Renal cortical epithelial cell (primary cell): ENCODE measurements at regions not wholly inside any gene's neighbourhood (a gene's known extent, or its start where the extent isn't known, plus 50 kb on each side); places are given as distances from the start of the nearest gene placed in this dataset.

Experiments
- DNase-seq: peaks from one replicate; pipeline ENCODE4 v3.0.0-alpha.2; 2011; ENCODE audit warnings: low read depth

DNA sequence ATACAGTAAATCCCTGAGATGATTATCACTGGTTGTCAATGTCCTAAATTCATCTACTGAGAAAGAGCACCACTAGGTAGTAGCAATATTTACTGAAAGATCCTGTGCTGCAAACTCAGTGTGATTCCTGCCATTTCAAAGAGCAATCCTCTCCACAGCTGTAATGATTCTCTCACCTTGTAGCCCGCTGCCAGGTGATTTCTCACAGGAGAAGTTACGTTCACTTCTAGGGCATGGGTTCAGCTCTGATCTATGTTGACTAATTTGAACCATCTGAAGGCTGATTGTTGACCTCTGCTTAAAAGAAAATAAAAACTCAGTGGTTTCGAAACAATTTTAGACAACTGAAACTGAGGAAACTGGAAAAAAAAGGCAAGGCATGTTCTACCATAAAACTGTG is 197.0 kb downstream of the FAT4 start:
- no peak for DNase-seq

DNA sequence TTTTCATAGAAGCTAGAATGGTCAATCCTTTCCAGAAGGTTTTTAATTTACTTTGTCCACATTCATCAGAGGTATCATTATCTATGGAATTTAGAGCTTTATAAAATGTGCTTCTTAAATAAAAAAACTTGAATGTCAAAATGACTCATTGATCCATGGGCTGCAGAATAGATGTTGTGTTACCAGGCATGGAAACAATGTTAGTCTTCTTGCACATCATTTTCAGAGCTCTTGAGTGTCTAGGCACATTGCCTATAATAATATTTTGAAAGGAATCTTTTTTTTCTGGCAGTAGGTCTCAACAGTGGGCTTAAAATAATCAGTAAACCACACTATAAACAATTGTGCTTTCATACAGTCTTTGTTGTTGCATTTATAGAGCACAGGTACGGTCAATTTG is 200.3 kb downstream of the FAT4 start:
- DNase-seq, result no peak

- no peak for DNase-seq
Measured at GRCh38 chr4:125517831-125518230, 203.1 kb downstream of the FAT4 start.

DNA sequence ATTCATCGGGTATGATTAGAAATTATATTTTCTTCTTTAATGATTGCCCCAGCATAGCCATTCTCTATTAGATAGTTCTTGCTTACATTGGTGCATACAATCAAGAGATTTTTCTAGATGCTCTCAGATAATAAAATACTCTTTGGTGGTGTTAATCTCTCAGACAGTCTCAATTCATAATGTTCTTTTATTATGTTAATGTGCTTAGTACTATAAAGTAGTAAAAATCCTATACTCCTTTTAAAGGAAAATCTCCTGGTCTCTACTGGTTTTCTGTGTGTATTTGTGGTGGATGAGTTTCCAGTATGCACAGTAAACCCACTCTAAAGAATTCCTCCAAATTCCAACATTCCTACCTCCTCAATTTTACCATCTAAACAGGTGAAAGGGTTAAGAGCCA is 203.5 kb downstream of the FAT4 start:
- no peak for DNase-seq

- DNase-seq, result peak; percentile 63
Measured at GRCh38 chr4:125519371-125520146, 204.8 kb downstream of the FAT4 start.

DNA sequence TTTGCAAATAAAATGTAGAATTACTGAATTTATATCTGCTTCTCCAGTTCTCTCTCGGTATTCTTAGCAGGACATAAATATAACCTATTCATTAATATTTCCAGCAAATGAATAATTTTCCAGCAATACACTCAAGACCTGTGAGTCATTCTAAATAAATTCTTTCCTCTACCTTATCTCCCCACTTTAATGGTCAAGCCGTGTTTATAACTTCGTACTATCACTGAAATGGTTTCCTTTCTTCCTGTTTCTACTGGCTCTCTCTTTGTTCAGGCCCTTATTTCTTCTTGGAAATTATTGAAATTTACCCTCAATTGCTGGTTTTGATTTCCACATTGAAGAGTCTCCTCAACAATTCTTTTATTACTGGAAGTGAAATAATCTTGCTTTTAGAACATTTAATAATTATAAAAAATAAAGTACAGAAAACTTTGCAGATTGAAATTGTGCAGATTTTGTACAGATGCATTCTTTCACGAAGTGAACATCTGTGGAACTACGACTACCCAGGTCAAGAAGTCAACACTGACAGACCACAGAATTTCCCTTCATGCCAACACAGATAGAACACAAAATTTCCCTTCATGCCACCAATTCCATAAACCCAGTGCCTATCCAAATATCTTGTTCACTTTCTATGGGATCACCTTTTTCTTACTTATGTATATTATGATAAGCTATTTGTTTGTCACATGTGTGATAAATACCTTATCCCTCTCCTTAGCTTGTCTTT is 205.7 kb downstream of the FAT4 start:
- peak; percentile 22 for DNase-seq

- DNase-seq, result no peak
Measured at GRCh38 chr4:125522588-125522987, 207.8 kb downstream of the FAT4 start.

DNA sequence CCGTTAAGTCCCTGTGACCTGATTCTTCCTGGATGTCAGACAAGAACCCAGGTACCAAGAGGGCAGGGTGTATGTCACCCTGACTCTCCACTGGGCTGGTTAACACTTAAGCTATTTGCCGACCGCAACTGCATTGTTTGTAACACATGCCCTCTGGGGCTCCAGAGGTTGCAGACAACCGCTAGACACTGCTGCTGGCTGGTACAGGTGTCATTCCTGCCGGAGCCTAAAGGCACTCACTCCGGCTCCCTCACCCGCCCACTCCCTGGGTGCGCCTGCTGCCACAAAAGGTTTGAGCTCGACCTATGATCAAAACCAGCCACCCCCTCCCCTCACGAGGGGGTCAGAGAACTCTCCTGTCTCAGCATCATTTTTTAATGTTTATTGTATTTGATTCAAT is 208.2 kb downstream of the FAT4 start:
- DNase-seq, result peak; percentile 17

- DNase-seq, result no peak
Measured at GRCh38 chr4:125526420-125526819, 211.7 kb downstream of the FAT4 start.

DNA sequence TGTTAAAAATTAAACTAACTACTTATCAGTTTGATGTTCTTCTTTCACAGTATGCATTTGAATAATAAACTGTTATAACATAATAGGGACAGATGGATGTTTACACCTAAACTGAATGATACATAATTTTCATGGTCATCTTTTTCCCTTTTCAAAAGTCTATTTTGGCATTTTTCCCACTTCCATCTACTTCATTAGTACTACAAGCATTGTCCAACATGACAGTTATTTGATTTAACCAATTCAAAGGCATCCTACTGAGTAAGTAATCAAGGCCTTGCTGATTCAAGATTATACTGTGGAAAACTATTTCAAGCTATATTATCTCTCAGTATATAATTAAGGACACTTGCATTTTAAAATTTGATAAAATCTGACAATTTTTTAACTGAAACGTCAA is 212.9 kb downstream of the FAT4 start:
- DNase-seq, result no peak

DNA sequence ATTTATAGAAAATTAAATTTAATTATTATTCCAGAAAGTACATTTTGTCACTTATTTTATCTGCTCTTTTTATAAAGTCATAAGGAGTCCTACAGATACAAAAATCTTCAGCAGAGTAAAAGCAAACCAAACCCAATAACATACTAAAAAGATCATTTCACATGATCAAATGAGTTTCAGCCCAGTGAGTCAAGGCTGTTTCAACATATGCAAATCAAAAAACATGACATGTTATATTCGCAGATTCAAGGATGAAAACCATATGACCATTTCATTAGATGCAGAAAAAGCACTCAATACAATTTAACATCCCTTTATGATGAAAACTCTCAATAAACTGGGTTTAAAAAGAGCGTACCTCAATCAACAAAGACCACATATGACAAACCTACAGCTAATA is 214.3 kb downstream of the FAT4 start:
- no peak for DNase-seq

- DNase-seq, result no peak
Measured at GRCh38 chr4:125538670-125539069, 223.9 kb downstream of the FAT4 start.

DNA sequence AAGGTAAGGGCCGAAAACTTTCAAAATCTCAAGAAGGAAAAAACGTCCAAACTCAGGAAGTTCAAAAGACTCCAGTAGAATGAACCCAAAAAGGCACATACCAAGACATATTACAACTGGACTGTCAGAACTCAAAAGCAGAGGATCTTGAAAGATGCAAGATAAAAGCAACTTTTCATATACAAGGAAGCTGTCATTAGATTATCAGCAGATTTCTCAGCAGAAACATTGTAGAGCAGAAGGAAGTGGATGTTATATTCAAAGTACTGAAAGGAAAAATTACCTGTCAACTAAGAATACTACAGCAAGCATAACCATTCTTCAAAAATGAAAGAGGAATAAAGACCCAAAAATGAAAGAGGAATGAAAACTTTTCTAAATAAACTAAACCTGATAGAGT is 224.9 kb downstream of the FAT4 start:
- DNase-seq, result no peak

GRCh38 chr4:125541836-125542385 is 227.2 kb downstream of the FAT4 start:
- DNase-seq, result no peak

DNA sequence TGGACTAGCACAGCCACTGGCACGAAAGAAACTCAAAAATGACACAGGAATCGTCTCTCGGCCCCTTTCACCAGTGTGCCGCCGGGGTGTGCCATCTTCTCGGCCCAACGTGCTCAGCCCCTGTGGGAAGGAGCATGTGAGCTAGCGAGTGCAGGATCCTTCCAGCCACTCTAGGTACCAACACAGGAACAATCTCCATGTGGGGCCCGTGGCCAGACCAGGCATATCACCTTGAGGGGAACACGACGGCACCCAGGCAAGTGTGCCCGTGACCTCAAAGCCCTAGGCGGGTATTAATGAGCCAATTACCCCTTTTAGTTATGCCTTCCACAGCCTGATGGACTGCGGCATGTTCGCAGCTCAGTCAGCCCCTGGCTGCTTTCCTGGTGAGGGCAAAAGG is 231.5 kb downstream of the FAT4 start:
- DNase-seq, result no peak

DNA sequence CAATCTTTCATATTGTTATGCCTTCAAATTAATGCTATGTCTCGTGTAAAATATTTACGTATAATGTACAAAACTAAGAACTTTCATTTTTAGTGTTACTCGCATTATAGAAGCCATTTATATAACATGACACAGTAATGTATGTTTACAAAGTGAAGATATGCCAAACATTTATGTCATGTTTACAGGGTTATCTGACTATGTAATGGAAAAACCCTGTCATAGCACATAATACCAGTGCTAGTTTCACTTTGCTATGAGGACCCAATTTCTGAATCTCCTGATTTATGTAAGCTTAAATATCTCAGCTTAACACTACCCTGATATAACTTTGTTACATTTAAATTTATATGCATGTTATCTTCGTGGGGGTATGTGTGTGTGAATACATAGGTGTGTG is 233.1 kb downstream of the FAT4 start:
- no peak for DNase-seq

- no peak for DNase-seq
Measured at GRCh38 chr4:125550769-125551168, 236.0 kb downstream of the FAT4 start.

GRCh38 chr4:125551466-125551865 is 236.7 kb downstream of the FAT4 start:
- DNase-seq, result no peak

- no peak for DNase-seq
Measured at GRCh38 chr4:125551967-125552366, 237.2 kb downstream of the FAT4 start.

- DNase-seq, result no peak
Measured at GRCh38 chr4:125572601-125573000, 257.8 kb downstream of the FAT4 start.

DNA sequence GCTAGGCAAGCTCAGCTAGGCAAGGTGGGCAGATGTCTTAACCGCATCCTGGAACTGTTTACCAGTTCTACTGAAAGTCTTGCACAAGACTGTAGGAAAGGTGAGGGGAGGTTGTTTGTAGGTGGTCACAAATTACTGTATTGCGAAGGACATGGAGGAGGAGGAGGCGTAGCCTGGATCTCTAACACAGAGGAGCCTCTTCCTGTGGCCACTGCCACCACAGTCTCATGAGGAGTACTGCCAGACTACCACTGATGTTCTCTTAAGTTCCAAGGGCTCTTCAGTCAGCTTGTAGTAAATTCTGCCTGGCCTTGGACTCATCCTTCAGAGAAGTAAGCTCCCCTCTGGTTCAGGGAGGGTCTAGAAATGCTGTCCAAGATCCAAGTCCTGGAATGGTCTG is 258.6 kb downstream of the FAT4 start:
- no peak for DNase-seq

GRCh38 chr4:125573786-125574185 is 259.0 kb downstream of the FAT4 start:
- DNase-seq, result no peak

DNA sequence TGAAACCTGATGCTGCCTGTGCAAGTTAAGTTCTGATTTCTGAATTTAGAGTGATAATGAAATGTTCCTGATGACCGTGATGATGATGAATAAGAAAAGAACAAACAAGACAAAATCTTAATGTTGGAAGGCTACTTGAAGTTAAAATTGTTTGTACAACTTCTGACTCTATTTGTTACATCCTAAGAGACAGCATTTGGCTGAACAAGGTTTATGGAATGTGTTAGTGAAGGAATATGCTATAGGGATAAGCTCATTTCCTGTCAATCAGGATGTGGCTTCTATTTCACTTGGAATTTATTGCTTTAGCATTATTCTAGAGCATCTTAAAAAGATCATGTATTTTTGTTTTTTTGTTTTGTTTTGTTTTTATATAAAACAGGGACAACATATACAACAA is 267.5 kb downstream of the FAT4 start:
- peak; percentile 5 for DNase-seq
